ENCODE measurements at regions not wholly inside any gene's neighbourhood (a gene's known extent, or its start where the extent isn't known, plus 50 kb on each side); places are given as distances from the start of the nearest gene placed in this dataset.

DNA sequence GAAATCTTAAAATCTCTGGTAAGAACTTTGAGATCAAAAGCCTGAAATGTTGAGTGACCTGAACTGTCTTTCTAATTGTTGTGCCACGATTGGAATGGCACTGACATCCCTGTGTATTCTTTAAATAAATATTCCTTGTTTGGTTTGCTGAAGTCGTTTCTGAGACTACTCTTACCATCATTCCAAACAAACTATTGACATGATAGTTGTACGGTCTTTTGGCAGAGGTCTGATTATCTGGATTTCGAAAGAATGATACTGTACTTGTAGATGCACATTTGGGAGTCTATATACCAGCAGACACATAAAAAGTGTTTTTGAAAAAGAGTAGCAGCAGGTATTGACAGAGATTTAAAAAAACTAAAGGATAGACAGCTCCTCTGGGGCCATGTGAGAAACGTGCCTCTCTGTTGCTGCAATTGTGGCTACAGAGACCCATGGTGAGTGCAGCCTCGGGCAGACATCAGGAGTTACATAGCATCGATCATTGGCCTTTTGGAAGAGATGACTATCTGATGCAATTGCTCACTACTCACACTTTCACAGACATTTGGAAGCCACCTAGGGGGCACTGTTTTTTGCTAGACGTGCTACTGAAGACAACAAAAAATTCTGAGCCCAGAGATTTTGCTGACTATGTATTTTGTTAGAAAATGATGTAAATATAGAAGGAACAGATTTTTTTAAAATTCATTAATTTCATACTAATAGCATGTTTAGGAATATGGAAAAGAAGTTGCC, 464.5 kb downstream of the KCNT2 start:
- ChIA-PET POLR2A (no interaction called here), CTCF (ENCODE audit: low intra/inter-chr PET ratio) (no interaction called here)
- BruUV-seq (replicated peaks): no TSS peak
- H3K27ac ChIP-seq (ENCODE audit: extremely low read depth, low read depth, low read length): no peak overlapping the region
- FAIRE-seq: no peak
- H3K4me1 ChIP-seq (replicated peaks in 1 of 2; ENCODE audit: control insufficient read depth in 2 of 2, insufficient read depth in 2 of 2, low read length in 2 of 2): no peaks in the 10 kb centered on the region; a peak in 1 of 5 replicates
- no peak overlapping the region for H3K9ac ChIP-seq (ENCODE audit: insufficient read depth in 1 of 2, low read depth in 2 of 2, low read length in 2 of 2)
- no peaks in the 10 kb centered on the region for H3K27me3 ChIP-seq (ENCODE audit: control insufficient read depth in 2 of 2, insufficient read depth in 2 of 2, low read length in 2 of 2)
- no peaks in the 10 kb centered on the region for H3K9me1 ChIP-seq (ENCODE audit: control insufficient read depth, insufficient read depth, low read length)
- ATAC-seq: peak; percentile 65
- no peaks in the 10 kb centered on the region for H4K20me1 ChIP-seq (replicated peaks; ENCODE audit: control insufficient read depth, insufficient read depth, low read length)
- H3K79me2 ChIP-seq (ENCODE audit: control insufficient read depth, insufficient read depth, low read length): no peaks in the 10 kb centered on the region
- H3K4me2 ChIP-seq (ENCODE audit: insufficient read depth, low read length): no peak overlapping the region
- DNase-seq (ENCODE audit: extremely low read depth in 1 of 4, low spot score in 3 of 4): peak in 1 of 4 experiments; percentile 23
- H2AFZ ChIP-seq (ENCODE audit: low read depth, low read length): peak overlapping the region; percentile 21; the same call in 1 of the 2 replicates
- WGBS (ENCODE audit: insufficient coverage, low coverage, missing lambda C conversion rate): 7% methylated on average over 8 of the region's 8 CpGs
- H3K4me3 ChIP-seq: no peak overlapping the region
- intact Hi-C loops (cut with micrococcal nuclease): loop anchor here (5.0 to 10.0 kb wide), 2 partner anchors 201 to 1031 kb away; no protein-coding TSS in a partner anchor
- in situ Hi-C loops (cut with MboI): no loop called here
- H3K36me3 ChIP-seq (ENCODE audit: control insufficient read depth, insufficient read depth, low read length): no peaks in the 10 kb centered on the region
- H3K9me3 ChIP-seq (replicated peaks; ENCODE audit: control insufficient read depth, insufficient read depth, low read depth, low read length): no peaks in the 10 kb centered on the region
- TF ChIP-seq, protein P1, sequence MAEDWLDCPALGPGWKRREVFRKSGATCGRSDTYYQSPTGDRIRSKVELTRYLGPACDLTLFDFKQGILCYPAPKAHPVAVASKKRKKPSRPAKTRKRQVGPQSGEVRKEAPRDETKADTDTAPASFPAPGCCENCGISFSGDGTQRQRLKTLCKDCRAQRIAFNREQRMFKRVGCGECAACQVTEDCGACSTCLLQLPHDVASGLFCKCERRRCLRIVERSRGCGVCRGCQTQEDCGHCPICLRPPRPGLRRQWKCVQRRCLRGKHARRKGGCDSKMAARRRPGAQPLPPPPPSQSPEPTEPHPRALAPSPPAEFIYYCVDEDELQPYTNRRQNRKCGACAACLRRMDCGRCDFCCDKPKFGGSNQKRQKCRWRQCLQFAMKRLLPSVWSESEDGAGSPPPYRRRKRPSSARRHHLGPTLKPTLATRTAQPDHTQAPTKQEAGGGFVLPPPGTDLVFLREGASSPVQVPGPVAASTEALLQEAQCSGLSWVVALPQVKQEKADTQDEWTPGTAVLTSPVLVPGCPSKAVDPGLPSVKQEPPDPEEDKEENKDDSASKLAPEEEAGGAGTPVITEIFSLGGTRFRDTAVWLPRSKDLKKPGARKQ (CRISPR knock-in tag; IDR thresholded peaks at IDR 0.05): no peak
- TF ChIP-seq, protein P2, sequence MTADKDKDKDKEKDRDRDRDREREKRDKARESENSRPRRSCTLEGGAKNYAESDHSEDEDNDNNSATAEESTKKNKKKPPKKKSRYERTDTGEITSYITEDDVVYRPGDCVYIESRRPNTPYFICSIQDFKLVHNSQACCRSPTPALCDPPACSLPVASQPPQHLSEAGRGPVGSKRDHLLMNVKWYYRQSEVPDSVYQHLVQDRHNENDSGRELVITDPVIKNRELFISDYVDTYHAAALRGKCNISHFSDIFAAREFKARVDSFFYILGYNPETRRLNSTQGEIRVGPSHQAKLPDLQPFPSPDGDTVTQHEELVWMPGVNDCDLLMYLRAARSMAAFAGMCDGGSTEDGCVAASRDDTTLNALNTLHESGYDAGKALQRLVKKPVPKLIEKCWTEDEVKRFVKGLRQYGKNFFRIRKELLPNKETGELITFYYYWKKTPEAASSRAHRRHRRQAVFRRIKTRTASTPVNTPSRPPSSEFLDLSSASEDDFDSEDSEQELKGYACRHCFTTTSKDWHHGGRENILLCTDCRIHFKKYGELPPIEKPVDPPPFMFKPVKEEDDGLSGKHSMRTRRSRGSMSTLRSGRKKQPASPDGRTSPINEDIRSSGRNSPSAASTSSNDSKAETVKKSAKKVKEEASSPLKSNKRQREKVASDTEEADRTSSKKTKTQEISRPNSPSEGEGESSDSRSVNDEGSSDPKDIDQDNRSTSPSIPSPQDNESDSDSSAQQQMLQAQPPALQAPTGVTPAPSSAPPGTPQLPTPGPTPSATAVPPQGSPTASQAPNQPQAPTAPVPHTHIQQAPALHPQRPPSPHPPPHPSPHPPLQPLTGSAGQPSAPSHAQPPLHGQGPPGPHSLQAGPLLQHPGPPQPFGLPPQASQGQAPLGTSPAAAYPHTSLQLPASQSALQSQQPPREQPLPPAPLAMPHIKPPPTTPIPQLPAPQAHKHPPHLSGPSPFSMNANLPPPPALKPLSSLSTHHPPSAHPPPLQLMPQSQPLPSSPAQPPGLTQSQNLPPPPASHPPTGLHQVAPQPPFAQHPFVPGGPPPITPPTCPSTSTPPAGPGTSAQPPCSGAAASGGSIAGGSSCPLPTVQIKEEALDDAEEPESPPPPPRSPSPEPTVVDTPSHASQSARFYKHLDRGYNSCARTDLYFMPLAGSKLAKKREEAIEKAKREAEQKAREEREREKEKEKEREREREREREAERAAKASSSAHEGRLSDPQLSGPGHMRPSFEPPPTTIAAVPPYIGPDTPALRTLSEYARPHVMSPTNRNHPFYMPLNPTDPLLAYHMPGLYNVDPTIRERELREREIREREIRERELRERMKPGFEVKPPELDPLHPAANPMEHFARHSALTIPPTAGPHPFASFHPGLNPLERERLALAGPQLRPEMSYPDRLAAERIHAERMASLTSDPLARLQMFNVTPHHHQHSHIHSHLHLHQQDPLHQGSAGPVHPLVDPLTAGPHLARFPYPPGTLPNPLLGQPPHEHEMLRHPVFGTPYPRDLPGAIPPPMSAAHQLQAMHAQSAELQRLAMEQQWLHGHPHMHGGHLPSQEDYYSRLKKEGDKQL (CRISPR knock-in tag; IDR thresholded peaks at IDR 0.05; ENCODE audit: borderline replicate concordance): no peak
- TF ChIP-seq ESRRB (CRISPR knock-in tag; IDR thresholded peaks at IDR 0.05; ENCODE audit: borderline replicate concordance) (no peak), ZKSCAN8 (CRISPR knock-in tag; IDR thresholded peaks at IDR 0.05) (no peak), ZNF316 (IDR thresholded peaks at IDR 0.05) (peak; percentile 96), EWSR1 (IDR thresholded peaks at IDR 0.05; ENCODE audit: borderline replicate concordance, low read depth, partially characterized antibody) (no peak), RBM34 (IDR thresholded peaks at IDR 0.05; ENCODE audit: borderline replicate concordance, insufficient read depth, low read length) (no peak), MAFK (IDR thresholded peaks at IDR 0.05; ENCODE audit: low read length) (peak; percentile 93), KDM2B (CRISPR knock-in tag; IDR thresholded peaks at IDR 0.05) (no peak), ZNF764 (CRISPR knock-in tag; IDR thresholded peaks at IDR 0.05; ENCODE audit: low read depth) (no peak), MAFF (IDR thresholded peaks at IDR 0.05; ENCODE audit: low read length) (peak; percentile 94), NFE2 (IDR thresholded peaks at IDR 0.05; ENCODE audit: low read depth) (no peak), ESRRA (IDR thresholded peaks at IDR 0.05; ENCODE audit: borderline replicate concordance, low read depth) (no peak)
- TF ChIP-seq, protein P3, sequence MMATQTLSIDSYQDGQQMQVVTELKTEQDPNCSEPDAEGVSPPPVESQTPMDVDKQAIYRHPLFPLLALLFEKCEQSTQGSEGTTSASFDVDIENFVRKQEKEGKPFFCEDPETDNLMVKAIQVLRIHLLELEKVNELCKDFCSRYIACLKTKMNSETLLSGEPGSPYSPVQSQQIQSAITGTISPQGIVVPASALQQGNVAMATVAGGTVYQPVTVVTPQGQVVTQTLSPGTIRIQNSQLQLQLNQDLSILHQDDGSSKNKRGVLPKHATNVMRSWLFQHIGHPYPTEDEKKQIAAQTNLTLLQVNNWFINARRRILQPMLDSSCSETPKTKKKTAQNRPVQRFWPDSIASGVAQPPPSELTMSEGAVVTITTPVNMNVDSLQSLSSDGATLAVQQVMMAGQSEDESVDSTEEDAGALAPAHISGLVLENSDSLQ (IDR thresholded peaks at IDR 0.05): no peak

Data from K562 (cell line).